B cell (primary cell): ENCODE measurements at regions not wholly inside any gene's neighbourhood (a gene's known extent, or its start where the extent isn't known, plus 50 kb on each side); places are given as distances from the start of the nearest gene placed in this dataset.

Source experiments
- ATAC-seq: fragments of 200-7000 bp; cut with Tn5 transposase; one replicate; pipeline ENCODE4 v1.10.0; 2021; ENCODE audit warnings: low read depth, mild to moderate bottlenecking, moderate number of reproducible peaks, moderate library complexity
- CTCF ChIA-PET: fragments of 350-600 bp; sonication (Branson Sonifier 250); formaldehyde crosslinking; loops from one replicate; lab custom pipeline; 2021; ENCODE audit warnings: antibody characterized with exemption, inconsistent platforms; lab: Charles Lee
- POLR2A ChIA-PET: fragments of 350-600 bp; sonication (Branson Sonifier 250); formaldehyde crosslinking; loops from one replicate; lab custom pipeline; 2021; ENCODE audit warnings: antibody characterized with exemption; lab: Charles Lee
- DNase-seq: peaks from one replicate; pipeline ENCODE4 v3.0.0; 2013
- H2AFZ ChIP-seq: 2 replicates; pipeline ENCODE4 v1.6.1; 2012; ENCODE audit warnings: mild to moderate bottlenecking, low read depth, low read length; ENCODE audit not compliant: insufficient read depth, poor library complexity, severe bottlenecking
- H3K27ac ChIP-seq, 2 donors: 1 replicate in 1 of 2; 2 replicates in 1 of 2; pipeline ENCODE4 v1.5.1; 2012 to 2013; ENCODE audit warnings: low read length in 2 of 2, mild to moderate bottlenecking in 2 of 2, moderate library complexity in 1 of 2
- H3K27me3 ChIP-seq, 4 experiments: fragments of 200-600 bp in 1 of 4; sonication (generic) in 1 of 4; replicated peaks in 1 of 4; 1 replicate in 2 of 4; 2 replicates in 2 of 4; pipeline versions ENCODE4 v1.6.1 to v1.7.0; 2013 to 2016; ENCODE audit warnings: low read length in 3 of 4, mild to moderate bottlenecking in 2 of 4, mixed read lengths in 1 of 4, moderate library complexity in 1 of 4; ENCODE audit not compliant: insufficient read depth in 4 of 4, control insufficient read depth in 3 of 4; ENCODE audit errors: control extremely low read depth in 1 of 4
- H3K36me3 ChIP-seq, 2 experiments: replicated peaks in 1 of 2; 1 replicate in 1 of 2; 2 replicates in 1 of 2; pipeline versions ENCODE4 v1.6.1 to v1.7.1; 2013; ENCODE audit warnings: low read length in 1 of 2; ENCODE audit not compliant: insufficient read depth in 2 of 2, control insufficient read depth in 1 of 2; ENCODE audit errors: control extremely low read depth in 1 of 2, extremely low read depth in 1 of 2
- H3K4me1 ChIP-seq, 2 donors: fragments of 200-600 bp in 1 of 2; sonication (generic) in 1 of 2; 1 replicate in 1 of 2; 2 replicates in 1 of 2; pipeline versions ENCODE4 v1.5.1 to v1.6.1; 2013 to 2017; ENCODE audit warnings: low read length in 2 of 2; ENCODE audit not compliant: control insufficient read depth in 2 of 2, insufficient read depth in 2 of 2
- H3K4me2 ChIP-seq: replicated peaks from 2 replicates; pipeline ENCODE3; 2012; ENCODE audit warnings: mild to moderate bottlenecking, low read depth, low read length; ENCODE audit not compliant: poor library complexity, severe bottlenecking
- H3K4me3 ChIP-seq, 5 experiments: fragments of 200-600 bp in 1 of 5; sonication (generic) in 1 of 5; 1 replicate in 3 of 5; 2 replicates in 2 of 5; pipeline versions ENCODE4 v1.5.1 to v1.7.0; 2011 to 2016; ENCODE audit warnings: low read length in 4 of 5, mild to moderate bottlenecking in 4 of 5, low read depth in 2 of 5, control low read depth in 1 of 5, moderate library complexity in 1 of 5; ENCODE audit not compliant: insufficient read depth in 1 of 5; ENCODE audit errors: control extremely low read depth in 1 of 5, extremely low read depth in 1 of 5
- H3K79me2 ChIP-seq: fragments of 200-600 bp; sonication (generic); one replicate; pipeline ENCODE4 v1.6.0; 2016; ENCODE audit warnings: low read length; ENCODE audit not compliant: control insufficient read depth, insufficient read depth
- H3K9ac ChIP-seq: fragments of 200-600 bp; sonication (generic); 2 replicates; pipeline ENCODE4 v1.6.1; 2017; ENCODE audit warnings: mild to moderate bottlenecking, low read length, moderate library complexity
- H3K9me3 ChIP-seq, 3 donors: one replicate each; pipeline versions ENCODE4 v1.6.1 to v1.7.1; 2013; ENCODE audit warnings: low read length in 2 of 3; ENCODE audit not compliant: control insufficient read depth in 2 of 3, insufficient read depth in 1 of 3; ENCODE audit errors: control extremely low read depth in 1 of 3
- H4K20me1 ChIP-seq: 2 replicates; pipeline ENCODE4 v1.6.0; 2012; ENCODE audit warnings: mild to moderate bottlenecking, low read length; ENCODE audit not compliant: insufficient read depth, control insufficient read depth, poor library complexity, severe bottlenecking
- H3K27ac Mint-ChIP-seq: one replicate; pipeline ENCODE4 v1.8.0; 2021; ENCODE audit warnings: mixed read lengths
- H3K27me3 Mint-ChIP-seq: one replicate; pipeline ENCODE4 v1.8.0; 2021; ENCODE audit warnings: mixed read lengths
- H3K4me1 Mint-ChIP-seq: one replicate; pipeline ENCODE4 v1.8.0; 2021; ENCODE audit warnings: mixed read lengths
- H3K4me3 Mint-ChIP-seq: one replicate; pipeline ENCODE4 v1.8.0; 2021; ENCODE audit warnings: mixed read lengths
- H3K9me3 Mint-ChIP-seq: one replicate; pipeline ENCODE4 v1.8.0; 2022; ENCODE audit warnings: mixed read lengths; ENCODE audit not compliant: insufficient read depth
- EZH2 ChIP-seq: IDR thresholded peaks from 2 replicates; pipeline ENCODE4 v1.6.1; 2012; ENCODE audit warnings: borderline replicate concordance, low read depth, mild to moderate bottlenecking, moderate library complexity, low read length; ENCODE audit not compliant: insufficient read depth, poor library complexity, severe bottlenecking
- WGBS: methylation state at CpG from one replicate; pipeline ENCODE4 v1.1.5; 2013; ENCODE audit warnings: missing lambda C conversion rate; ENCODE audit not compliant: insufficient coverage; 5-methylcytosine and 5-hydroxymethylcytosine counted together
- intact Hi-C: fragments of 100-400 bp; cut with micrococcal nuclease; formaldehyde crosslinking; loops from one replicate; pipeline ENCODE4 v1.10.0; 2022
- TF ChIP-seq, protein P1 (sequence below): fragments of 200-600 bp; IDR thresholded peaks from one replicate; pipeline ENCODE4 v1.8.0; 2022; ENCODE audit warnings: antibody characterized with exemption, mild to moderate bottlenecking

DNA sequence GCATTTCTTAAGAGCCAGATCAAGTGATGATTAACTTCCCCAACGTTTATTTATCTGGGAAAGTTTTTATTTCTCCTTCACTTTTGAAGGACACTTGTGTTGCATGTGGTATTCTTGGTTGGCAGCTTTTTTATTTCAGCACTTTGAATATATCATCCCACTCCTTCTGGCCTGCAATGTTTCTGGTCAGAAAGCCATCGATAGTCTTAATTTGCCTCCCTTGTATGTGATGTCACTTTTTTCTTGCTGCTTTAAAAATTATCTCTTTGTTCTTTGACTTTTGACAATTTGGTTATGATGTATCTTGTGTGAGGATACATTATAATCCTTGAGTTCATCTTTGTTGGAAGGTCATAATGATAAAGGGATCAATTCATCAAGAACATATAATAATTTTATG lies 503.2 kb downstream of the OTOL1 start:
- Histone ChIP-seq H3K4me1 (no peaks in the 10 kb centered on the region), H2AFZ (no peak overlapping the region), H3K9me3 (peaks cover 0 to 7% (median 1%) of the 10 kb centered on the region in 3 donors), H3K4me3 (no peak overlapping the region), H3K27ac (no peak overlapping the region), H3K79me2 (no peaks in the 10 kb centered on the region), H3K9ac (no peak overlapping the region), H3K27me3 (no peaks in the 10 kb centered on the region), H4K20me1 (no peaks in the 10 kb centered on the region), H3K4me2 (no peak overlapping the region), H3K36me3 (no peaks in the 10 kb centered on the region)
- ATAC-seq, result no peak
- ChIA-PET POLR2A (no interaction called here), CTCF (no interaction called here)
- no peaks in the 10 kb centered on the region for H3K27me3 Mint-ChIP-seq
- H3K4me3 Mint-ChIP-seq, result no peak overlapping the region
- intact Hi-C loops, result no loop called here
- peaks cover 18% of the 10 kb centered on the region for H3K9me3 Mint-ChIP-seq
- TF ChIP-seq EZH2, result no peak
- TF ChIP-seq, protein P1, sequence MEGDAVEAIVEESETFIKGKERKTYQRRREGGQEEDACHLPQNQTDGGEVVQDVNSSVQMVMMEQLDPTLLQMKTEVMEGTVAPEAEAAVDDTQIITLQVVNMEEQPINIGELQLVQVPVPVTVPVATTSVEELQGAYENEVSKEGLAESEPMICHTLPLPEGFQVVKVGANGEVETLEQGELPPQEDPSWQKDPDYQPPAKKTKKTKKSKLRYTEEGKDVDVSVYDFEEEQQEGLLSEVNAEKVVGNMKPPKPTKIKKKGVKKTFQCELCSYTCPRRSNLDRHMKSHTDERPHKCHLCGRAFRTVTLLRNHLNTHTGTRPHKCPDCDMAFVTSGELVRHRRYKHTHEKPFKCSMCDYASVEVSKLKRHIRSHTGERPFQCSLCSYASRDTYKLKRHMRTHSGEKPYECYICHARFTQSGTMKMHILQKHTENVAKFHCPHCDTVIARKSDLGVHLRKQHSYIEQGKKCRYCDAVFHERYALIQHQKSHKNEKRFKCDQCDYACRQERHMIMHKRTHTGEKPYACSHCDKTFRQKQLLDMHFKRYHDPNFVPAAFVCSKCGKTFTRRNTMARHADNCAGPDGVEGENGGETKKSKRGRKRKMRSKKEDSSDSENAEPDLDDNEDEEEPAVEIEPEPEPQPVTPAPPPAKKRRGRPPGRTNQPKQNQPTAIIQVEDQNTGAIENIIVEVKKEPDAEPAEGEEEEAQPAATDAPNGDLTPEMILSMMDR, result no peak
- H3K27ac Mint-ChIP-seq, result no peak overlapping the region
- H3K4me1 Mint-ChIP-seq, result no peaks in the 10 kb centered on the region
- WGBS, result no CpG with 5 or more reads among the region's 2 CpGs
- DNase-seq, result no peak

DNA sequence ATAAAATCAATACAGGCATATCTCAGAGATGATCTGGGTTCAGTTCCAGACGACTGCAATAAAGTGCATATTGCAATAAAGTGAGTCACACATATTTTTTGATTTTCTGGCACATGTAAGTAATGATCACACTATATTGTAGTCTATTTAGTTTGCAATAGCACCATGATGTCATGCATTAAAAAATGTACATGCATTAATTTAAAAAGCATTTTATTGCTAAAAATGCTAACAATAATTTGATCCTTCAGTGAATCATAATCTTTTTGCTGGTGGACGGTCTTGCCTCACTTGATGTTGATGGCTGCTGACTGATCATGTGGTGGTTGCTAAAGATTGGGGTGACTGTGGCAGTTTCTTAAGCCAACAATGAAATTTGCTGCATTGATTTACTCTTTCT lies 511.1 kb downstream of the OTOL1 start:
- Mint-ChIP-seq H3K4me3 (no peak overlapping the region), H3K4me1 (no peaks in the 10 kb centered on the region), H3K27ac (no peak overlapping the region), H3K9me3 (peaks cover under 1% of the 10 kb centered on the region), H3K27me3 (no peaks in the 10 kb centered on the region)
- H3K9me3 ChIP-seq, result no peaks in the 10 kb centered on the region
- H3K36me3 ChIP-seq, result no peaks in the 10 kb centered on the region
- no peak overlapping the region for H3K4me2 ChIP-seq
- CTCF ChIA-PET, result no interaction called here
- POLR2A ChIA-PET, result no interaction called here
- no peaks in the 10 kb centered on the region for H4K20me1 ChIP-seq
- TF ChIP-seq, protein P1, result no peak
- TF ChIP-seq EZH2, result no peak
- ATAC-seq (no peak), DNase-seq (no peak)
- H3K9ac ChIP-seq, result no peak overlapping the region
- no peaks in the 10 kb centered on the region for H3K79me2 ChIP-seq
- no peaks in the 10 kb centered on the region for H3K4me1 ChIP-seq
- no peaks in the 10 kb centered on the region for H3K27me3 ChIP-seq
- H3K4me3 ChIP-seq, result no peak overlapping the region
- intact Hi-C loops, result no loop called here
- no peak overlapping the region for H2AFZ ChIP-seq
- WGBS, result no CpG with 5 or more reads among the region's 2 CpGs
- no peak overlapping the region for H3K27ac ChIP-seq
